Keratinocyte (primary cell): ENCODE measurements at regions not wholly inside any gene's neighbourhood (a gene's known extent, or its start where the extent isn't known, plus 50 kb on each side); places are given as distances from the start of the nearest gene placed in this dataset.

Experiments used
- DNase-seq: peaks from one replicate; pipeline ENCODE4 v3.0.0-alpha.2; 2011; ENCODE audit warnings: low read depth, missing footprints, low spot score
- FAIRE-seq: peaks from 2 replicates; lab custom pipeline; 2011; peaks lifted over from hg19 to GRCh38; lab: Jason Lieb, UNC
- H2AFZ ChIP-seq: 2 replicates; pipeline ENCODE4 v1.6.0; 2012; ENCODE audit warnings: low read length, control low read depth, inconsistent platforms; ENCODE audit not compliant: control insufficient read depth
- H3K27ac ChIP-seq: 2 replicates; pipeline ENCODE4 v1.5.1; 2011; ENCODE audit warnings: low read length; ENCODE audit not compliant: control insufficient read depth, insufficient read depth
- H3K27me3 ChIP-seq: 3 replicates; pipeline ENCODE4 v1.6.0; 2011; ENCODE audit warnings: low read length; ENCODE audit not compliant: control insufficient read depth, insufficient read depth; ENCODE audit errors: extremely low read depth
- H3K36me3 ChIP-seq, 2 experiments: 2 replicates in 1 of 2; 3 replicates in 1 of 2; pipeline ENCODE4 v1.5.1; 2011; ENCODE audit warnings: low read length in 2 of 2, mild to moderate bottlenecking in 1 of 2; ENCODE audit not compliant: control insufficient read depth in 2 of 2, insufficient read depth in 2 of 2; ENCODE audit errors: extremely low read depth in 1 of 2
- H3K4me1 ChIP-seq: 3 replicates; pipeline ENCODE4 v1.5.1; 2011; ENCODE audit warnings: low read length; ENCODE audit not compliant: control insufficient read depth, insufficient read depth; ENCODE audit errors: extremely low read depth
- H3K4me2 ChIP-seq: 3 replicates; pipeline ENCODE4 v1.6.0; 2011; ENCODE audit warnings: low read depth, low read length; ENCODE audit not compliant: control insufficient read depth, insufficient read depth; ENCODE audit errors: extremely low read depth
- H3K4me3 ChIP-seq, 3 experiments: fragments of 200-600 bp in 1 of 3; sonication (generic) in 1 of 3; 2 replicates in 2 of 3; 3 replicates in 1 of 3; pipeline ENCODE4 v1.5.1; 2011 to 2016; ENCODE audit warnings: low read length in 3 of 3, mild to moderate bottlenecking in 3 of 3, control low read depth in 2 of 3, inconsistent platforms in 1 of 3, low read depth in 1 of 3, mixed read lengths in 1 of 3, mixed run types in 1 of 3, moderate library complexity in 1 of 3; ENCODE audit not compliant: control insufficient read depth in 2 of 3, insufficient read depth in 2 of 3; ENCODE audit errors: extremely low read depth in 1 of 3
- H3K79me2 ChIP-seq: 2 replicates; pipeline ENCODE4 v1.6.0; 2012; ENCODE audit warnings: low read length; ENCODE audit not compliant: control insufficient read depth, insufficient read depth
- H3K9ac ChIP-seq: 3 replicates; pipeline ENCODE4 v1.6.0; 2011; ENCODE audit warnings: low read length; ENCODE audit not compliant: control insufficient read depth, insufficient read depth; ENCODE audit errors: extremely low read depth
- H3K9me1 ChIP-seq: 3 replicates; pipeline ENCODE4 v1.6.0; 2011; ENCODE audit warnings: low read length; ENCODE audit not compliant: control insufficient read depth, insufficient read depth; ENCODE audit errors: extremely low read depth
- H3K9me3 ChIP-seq: 2 replicates; pipeline ENCODE4 v1.5.1; 2012; ENCODE audit warnings: low read depth, low read length; ENCODE audit not compliant: control insufficient read depth
- H4K20me1 ChIP-seq: 3 replicates; pipeline ENCODE4 v1.6.0; 2011; ENCODE audit warnings: low read length; ENCODE audit not compliant: control insufficient read depth, insufficient read depth; ENCODE audit errors: extremely low read depth
- EZH2 ChIP-seq: IDR thresholded peaks from one replicate; pipeline ENCODE4 v1.6.1; 2012; ENCODE audit warnings: inconsistent platforms, mild to moderate bottlenecking, low read length, moderate library complexity
- dilution Hi-C: fragments of 300-500 bp; cut with MboI; formaldehyde crosslinking; loops from one replicate; pipeline ENCODE4 v1.7.0; 2020; ENCODE audit warnings: low sequenced_read_pairs; ENCODE audit not compliant: extremely low pct_ligation_motif_present
- TF ChIP-seq, protein P1 (sequence below), 3 experiments: IDR thresholded peaks in 1 of 3; conservative IDR thresholded peaks in 1 of 3; optimal IDR thresholded peaks in 1 of 3; 2 replicates in 2 of 3; 3 replicates in 1 of 3; pipeline versions ENCODE3 to v1.5.1; 2011; ENCODE audit warnings: low read length in 3 of 3, mild to moderate bottlenecking in 3 of 3, moderate library complexity in 2 of 3, control low read depth in 1 of 3, inconsistent platforms in 1 of 3; ENCODE audit not compliant: insufficient read depth in 2 of 3; ENCODE audit errors: extremely low read depth in 1 of 3

DNA sequence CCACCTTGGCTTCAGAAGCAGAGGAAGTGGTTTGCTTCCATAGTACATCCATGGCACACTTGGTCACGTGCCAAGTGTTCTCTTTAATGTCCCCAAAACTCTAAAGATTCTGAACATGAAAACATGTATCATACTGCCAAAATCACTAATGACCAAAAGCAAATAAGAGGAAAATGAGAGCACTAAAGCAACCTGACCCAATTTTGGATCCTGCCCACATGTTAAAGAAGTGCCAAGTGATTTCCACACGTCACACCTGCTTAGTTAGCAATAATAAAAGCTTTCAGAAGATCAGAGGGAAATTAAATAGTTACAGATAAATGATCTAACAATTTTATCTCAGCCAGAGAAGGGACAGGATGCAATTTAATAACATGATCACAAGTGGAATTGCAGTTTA is 1170.0 kb downstream of the XPNPEP1 start:
- Histone ChIP-seq H3K9me3 (no peaks in the 10 kb centered on the region), H4K20me1 (no peaks in the 10 kb centered on the region), H3K9ac (no peak overlapping the region), H3K36me3 (no peaks in the 10 kb centered on the region), H3K4me3 (no peak overlapping the region), H3K9me1 (no peaks in the 10 kb centered on the region), H3K79me2 (no peaks in the 10 kb centered on the region), H3K4me2 (no peak overlapping the region), H3K27me3 (no peaks in the 10 kb centered on the region), H2AFZ (no peak overlapping the region), H3K4me1 (no peaks in the 10 kb centered on the region), H3K27ac (no peak overlapping the region)
- no peak for TF ChIP-seq EZH2
- TF ChIP-seq, protein P1, sequence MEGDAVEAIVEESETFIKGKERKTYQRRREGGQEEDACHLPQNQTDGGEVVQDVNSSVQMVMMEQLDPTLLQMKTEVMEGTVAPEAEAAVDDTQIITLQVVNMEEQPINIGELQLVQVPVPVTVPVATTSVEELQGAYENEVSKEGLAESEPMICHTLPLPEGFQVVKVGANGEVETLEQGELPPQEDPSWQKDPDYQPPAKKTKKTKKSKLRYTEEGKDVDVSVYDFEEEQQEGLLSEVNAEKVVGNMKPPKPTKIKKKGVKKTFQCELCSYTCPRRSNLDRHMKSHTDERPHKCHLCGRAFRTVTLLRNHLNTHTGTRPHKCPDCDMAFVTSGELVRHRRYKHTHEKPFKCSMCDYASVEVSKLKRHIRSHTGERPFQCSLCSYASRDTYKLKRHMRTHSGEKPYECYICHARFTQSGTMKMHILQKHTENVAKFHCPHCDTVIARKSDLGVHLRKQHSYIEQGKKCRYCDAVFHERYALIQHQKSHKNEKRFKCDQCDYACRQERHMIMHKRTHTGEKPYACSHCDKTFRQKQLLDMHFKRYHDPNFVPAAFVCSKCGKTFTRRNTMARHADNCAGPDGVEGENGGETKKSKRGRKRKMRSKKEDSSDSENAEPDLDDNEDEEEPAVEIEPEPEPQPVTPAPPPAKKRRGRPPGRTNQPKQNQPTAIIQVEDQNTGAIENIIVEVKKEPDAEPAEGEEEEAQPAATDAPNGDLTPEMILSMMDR (optimal IDR thresholded peaks at IDR 0.05 in 1 of 3, IDR thresholded peaks at IDR 0.05 in 1 of 3, conservative IDR thresholded peaks at IDR 0.05 in 1 of 3; ENCODE audit: extremely low read depth in 1 of 3, insufficient read depth in 2 of 3, low read length in 3 of 3), result no peak
- DNase-seq (no peak), FAIRE-seq (no peak)
- dilution Hi-C loops, result no loop called here

DNA sequence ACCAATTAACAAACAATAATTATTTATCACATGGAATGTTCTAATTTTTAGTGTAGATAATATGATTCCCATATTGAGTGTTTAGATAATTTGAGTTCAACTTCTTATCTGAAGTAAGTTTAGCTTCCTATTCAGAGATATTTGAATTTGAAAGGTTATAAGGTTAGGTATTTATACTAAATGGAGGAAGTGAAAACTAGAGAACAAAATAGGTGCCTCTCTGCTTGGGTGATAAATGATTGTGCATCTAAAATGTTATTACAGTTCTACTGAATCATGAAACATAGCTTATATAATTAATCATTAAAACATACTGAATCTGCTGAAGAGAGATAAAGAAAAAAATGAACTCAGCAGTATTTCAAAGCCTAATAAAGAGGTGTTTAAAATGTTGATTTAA is 1174.3 kb downstream of the XPNPEP1 start:
- Histone ChIP-seq H3K9me3 (no peaks in the 10 kb centered on the region), H3K4me2 (no peak overlapping the region), H3K27me3 (no peaks in the 10 kb centered on the region), H2AFZ (no peak overlapping the region), H3K79me2 (no peaks in the 10 kb centered on the region), H3K9me1 (no peaks in the 10 kb centered on the region), H3K36me3 (no peaks in the 10 kb centered on the region), H3K4me3 (no peak overlapping the region), H4K20me1 (no peaks in the 10 kb centered on the region), H3K27ac (no peak overlapping the region), H3K9ac (no peak overlapping the region), H3K4me1 (no peaks in the 10 kb centered on the region)
- DNase-seq (no peak), FAIRE-seq (no peak)
- dilution Hi-C loops, result no loop called here
- TF ChIP-seq, protein P1 (optimal IDR thresholded peaks at IDR 0.05 in 1 of 3, IDR thresholded peaks at IDR 0.05 in 1 of 3, conservative IDR thresholded peaks at IDR 0.05 in 1 of 3; ENCODE audit: extremely low read depth in 1 of 3, insufficient read depth in 2 of 3, low read length in 3 of 3), result no peak
